GM19468 (cell line): ENCODE measurements at regions not wholly inside any gene's neighbourhood (a gene's known extent, or its start where the extent isn't known, plus 50 kb on each side); places are given as distances from the start of the nearest gene placed in this dataset.

Experiments used
- ATAC-seq: cut with Tn5 transposase; IDR thresholded peaks from one replicate; pipeline ENCODE4 v1.9.1; 2021; ENCODE audit warnings: mild to moderate bottlenecking, moderate library complexity, moderate number of reproducible peaks; ENCODE audit not compliant: unreplicated experiment; ENCODE audit errors: extremely low read depth

DNA sequence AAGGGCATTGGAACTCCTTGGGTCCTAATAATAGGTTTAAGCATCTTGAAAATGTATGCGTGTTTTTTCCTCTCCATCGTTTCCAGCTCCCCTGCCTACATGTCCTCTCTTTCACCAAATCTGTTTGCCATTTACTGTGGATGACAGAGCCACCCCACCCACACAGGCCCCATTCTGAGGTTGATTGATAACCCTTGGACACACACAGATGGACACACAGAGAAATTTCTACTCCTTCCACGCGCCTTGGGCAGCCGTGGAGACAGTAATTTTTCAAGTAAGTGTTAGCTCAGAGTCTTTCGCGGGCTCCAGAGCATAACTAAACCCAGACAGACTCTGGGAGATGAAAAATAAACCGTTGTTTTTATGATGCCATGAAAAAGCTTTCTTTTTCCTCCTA is 103.3 kb upstream of the NLRP1 start:
- no peak for ATAC-seq

DNA sequence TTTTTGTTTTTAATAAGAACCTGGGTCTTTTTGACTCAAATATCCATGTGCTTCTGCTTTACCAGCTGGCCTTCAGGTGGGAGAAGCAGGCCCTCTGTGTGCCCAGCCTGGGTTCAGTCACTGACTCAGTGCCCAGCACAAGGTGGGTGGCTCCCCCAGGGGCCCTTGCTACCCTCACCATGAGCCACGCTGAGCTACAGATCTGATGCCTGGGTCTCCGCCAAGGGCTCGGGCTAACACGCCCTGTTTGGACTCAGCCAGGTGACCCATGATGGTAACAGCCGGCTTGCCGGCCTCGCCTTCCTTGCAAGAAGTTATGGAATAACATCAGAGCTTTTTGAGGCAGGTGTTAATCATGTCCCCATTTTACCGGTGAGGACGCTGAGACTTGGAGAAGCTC is 109.5 kb upstream of the NLRP1 start:
- no peak for ATAC-seq

DNA sequence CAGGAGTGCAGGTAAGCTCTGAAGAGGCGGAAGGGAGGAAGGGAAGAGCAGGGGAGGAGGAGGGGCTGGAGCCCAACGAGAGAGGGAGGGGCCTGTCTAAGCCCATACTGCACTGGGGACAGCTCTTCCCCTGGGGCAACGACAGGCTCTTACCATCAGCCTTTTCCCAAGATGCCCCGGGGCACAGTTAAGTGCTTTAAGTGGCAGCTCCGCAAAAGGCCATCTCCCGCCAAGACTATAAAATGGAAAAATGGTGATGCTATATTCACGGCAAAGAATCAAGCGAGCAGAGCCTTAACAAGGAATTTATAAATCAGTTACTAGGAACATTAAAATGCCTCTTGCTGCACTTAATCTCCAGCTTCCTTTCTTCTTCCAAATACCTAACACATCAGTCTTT is 110.2 kb upstream of the NLRP1 start:
- ATAC-seq = no peak

DNA sequence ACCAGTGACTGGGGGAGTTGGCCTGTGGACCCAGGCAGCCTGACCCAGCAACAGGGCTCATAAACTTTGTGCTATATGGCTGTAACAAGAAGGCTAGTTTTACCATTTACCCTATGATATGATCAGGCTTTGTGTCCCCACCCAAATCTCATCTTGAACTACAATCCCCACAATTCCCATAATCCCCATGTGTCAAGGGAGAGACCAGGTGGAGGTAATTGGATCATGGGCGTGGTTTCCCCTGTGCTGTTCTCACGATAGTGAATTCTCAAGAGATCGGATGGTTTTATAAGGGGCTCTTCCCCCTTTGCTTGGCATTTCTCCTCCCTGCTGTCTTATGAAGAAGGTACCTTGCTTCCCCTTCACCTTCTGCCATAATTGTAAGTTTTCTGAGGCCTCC is 111.2 kb upstream of the NLRP1 start:
- ATAC-seq = no peak

DNA sequence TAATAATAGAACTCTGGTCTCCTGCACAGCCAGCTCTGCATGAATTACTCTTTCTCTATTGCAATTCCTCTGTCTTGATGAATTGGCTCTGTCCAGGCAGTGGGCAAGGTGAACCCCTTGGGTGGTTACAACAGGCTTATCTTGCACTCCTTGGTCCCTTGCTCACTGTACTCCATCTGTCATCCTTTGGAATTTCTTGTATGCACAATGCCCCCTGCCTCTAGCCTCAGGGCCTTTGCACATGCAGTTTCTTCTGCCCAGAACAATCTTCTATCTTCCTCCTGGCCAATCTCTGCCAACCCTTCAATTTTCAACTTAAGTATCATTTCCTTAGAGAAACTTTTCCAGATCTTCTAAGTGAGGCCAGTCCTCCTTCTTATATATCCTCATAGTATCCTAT is 114.7 kb upstream of the NLRP1 start:
- no peak for ATAC-seq

DNA sequence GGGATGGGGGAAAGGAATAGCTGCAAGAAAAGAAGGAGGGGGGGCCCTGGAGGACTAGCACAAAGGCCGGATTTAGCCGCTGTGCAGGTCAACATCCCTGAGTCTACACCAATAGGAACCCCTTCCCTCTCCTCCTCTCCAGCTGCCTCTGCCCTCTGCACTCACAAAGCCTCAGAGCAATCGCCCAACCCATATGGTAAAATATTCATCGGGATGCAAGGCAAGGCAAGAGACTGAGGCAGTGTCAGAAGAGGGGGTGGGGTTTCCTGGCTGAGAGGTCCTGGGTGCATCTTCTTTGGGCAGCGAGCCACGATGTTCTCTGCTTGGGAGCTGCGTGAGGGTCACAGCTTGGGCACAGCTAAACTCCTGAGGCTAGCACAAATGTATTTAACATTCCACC is 115.5 kb upstream of the NLRP1 start:
- ATAC-seq = no peak

DNA sequence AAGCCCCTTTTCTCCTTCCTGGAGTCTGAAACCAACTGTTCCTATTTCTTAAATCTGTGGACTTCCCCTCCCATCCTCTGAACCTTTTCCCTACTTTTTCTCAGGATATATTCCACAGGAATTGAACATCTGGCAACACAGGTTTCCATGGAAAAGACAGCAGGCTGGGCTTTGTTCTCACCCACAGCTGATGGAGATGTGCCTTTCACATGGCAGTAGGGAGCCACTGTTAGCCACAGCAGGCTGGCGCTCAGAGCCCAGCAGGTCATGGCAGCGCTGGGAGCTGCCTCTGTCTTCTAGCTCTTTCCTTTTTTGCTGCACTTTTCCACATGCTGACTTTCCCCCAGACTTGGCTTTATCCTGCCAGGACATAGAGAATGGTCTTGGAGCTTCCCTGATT is 116.4 kb upstream of the NLRP1 start:
- ATAC-seq = no peak

DNA sequence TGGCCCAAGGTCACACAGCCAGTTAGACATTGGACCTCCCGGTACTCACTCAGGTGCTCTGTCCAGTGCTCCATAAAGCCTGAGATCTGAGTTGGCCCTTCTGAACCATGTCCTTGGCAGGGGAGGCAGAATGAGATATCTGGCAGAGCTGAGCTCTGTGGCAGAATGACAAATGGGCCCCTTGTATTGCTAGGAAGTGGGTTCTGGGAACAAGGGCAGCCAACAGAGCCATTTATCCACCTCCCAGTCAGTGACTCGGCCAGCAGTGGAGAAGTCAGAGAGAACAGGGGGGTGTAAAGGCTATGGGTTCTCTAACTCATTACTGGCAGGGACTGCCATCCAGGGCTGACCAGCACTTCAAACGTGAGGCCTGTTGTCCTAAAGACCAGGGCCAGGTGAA is 117.1 kb upstream of the NLRP1 start:
- no peak for ATAC-seq

DNA sequence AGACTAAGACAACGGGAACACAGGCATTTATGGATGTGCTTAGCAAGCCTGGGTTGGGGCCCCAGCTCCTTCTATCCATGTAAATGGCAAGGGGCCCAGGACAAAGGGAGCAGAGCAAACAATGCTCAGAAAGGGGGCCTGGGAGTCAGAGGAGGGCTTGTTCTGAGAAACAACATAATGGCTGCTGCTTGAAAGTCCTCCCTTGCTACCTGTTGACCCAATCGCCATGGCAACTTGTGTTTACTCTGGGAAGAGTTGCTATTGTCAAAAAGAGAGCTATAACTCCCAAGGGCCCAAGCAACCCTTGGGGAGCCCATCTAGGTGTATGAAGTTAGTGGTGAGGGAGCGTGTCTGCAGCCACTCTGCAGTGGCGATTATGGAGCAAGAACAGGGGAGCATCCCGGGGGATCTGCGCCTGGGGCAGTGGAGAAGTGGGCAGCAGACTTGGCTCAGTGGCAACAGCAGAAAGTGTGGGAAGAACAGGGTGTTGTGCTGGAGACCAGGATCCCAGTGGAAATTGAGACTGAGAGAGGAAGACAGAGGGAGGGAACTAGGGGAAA is 118.7 kb upstream of the NLRP1 start:
- ATAC-seq = no peak

DNA sequence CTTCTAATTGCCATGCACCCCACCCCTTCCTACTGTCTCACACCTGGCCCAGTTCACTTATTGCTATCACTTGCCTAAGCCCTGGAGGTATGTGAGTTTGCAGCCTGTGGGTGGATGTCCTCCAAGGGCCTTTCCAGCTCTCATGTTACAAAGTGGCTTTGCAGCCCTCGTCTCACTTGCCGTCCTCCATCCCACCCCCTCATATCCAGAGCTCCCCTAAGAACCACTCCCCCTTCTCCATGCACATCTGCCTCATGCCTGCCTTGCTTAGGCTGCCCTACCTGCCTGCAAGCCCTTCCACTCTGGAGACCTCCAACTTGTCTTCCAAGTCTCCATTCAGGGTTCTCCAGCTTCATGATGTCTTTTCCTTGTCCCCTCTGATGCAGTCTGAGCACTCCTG is 119.4 kb upstream of the NLRP1 start:
- no peak for ATAC-seq

DNA sequence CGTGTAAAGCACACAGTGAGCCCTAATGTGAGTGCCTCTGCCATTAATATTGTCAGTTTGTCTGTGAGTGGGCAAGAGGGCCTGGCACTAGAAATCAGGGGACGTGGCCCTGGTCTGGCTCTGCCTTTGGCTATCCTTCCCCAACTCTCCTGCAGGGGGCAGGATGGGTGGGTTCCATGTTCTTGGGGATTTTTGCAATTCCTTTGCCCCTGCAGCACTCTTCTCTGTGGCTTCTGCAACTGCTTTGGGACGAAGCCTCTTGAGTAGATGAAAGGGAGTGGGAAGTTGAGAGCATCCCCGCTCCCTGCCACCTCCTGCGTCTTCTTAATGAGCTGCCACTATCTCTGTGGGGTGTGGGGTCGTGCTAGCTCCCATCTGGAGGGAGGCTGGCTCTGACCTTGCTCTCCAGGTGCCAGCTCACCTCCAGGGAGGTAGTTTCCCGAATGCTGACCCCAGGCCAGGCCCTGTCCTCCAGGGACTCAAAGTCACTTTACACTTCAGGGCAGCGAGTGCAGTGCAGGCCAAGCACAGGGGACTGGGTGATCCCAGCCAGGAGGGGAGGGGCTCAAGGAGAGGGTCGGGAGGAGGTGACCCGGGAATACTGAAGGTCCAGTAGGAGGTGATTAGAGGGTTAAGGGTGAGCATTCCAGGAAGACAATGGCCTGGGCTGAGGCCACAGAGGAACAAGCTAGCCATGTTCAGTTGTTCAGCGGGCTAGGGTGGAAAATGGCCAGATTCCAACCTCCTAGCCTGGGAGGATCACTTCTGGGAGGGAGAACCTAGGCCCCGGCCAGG is 121.0 kb upstream of the NLRP1 start:
- no peak for ATAC-seq

DNA sequence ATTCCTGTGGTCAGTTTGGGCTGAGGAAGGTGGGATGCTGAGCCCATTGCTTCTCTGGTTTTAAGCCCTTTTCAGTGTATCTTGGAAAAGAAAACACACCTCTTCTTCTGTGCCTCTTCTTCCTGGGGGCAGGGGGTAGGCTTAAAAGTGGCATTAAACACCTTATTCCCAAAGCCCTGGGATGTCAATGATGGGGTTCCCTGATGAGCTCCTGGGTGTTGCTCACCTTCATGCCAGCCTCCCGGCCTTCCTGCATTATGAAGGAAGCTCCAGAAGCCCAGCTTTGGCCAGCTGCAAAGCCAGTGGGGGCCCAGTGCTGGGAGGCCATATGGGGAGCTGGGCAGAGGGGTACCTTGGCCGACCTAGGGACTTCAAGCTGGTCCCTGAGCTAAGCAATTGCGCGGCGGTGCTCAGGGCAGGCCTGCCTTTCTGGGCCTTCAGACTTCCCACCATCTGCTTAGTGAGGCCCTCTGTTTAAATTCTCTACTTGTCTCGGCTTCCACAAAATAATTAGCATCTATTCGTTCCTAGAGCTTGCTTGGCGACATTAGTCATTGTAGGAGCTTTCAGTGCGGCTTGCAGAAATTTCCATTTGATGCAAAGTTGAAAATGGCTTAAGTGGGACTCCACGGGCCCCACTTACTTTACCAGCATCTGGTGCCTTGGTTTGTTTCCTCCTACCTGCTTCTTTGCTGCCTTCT is 121.7 kb upstream of the NLRP1 start:
- no peak for ATAC-seq

DNA sequence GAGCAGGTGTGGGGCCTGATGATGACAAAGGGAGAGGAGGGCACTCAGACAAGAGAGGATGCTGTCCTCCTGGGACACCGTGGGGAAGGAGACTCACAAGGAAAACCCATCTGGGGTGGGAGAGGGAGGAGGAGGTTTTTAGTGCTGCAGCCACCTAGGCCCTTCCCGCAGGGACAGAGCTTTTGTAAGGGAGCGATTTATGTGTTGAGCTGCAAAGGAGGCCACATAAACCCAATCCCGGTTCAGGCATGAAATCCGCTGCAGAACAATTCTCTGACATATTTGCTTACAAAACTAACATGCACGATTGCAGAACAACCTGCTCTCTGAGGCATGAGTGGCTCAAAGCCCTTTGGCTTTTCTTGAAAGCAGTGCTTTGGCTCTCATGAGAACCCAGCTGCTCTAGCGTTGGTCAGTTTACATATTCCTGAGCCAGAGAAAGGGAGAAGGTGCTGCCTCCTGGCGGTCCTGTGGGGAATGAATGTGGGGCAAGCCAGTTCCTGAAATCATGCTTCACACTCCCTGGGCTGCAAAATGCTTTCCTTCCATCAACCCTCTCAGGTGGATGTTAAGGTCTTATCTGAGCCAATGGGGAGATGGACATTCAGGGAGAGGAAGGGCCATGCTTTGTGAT is 122.4 kb upstream of the NLRP1 start:
- ATAC-seq = no peak

DNA sequence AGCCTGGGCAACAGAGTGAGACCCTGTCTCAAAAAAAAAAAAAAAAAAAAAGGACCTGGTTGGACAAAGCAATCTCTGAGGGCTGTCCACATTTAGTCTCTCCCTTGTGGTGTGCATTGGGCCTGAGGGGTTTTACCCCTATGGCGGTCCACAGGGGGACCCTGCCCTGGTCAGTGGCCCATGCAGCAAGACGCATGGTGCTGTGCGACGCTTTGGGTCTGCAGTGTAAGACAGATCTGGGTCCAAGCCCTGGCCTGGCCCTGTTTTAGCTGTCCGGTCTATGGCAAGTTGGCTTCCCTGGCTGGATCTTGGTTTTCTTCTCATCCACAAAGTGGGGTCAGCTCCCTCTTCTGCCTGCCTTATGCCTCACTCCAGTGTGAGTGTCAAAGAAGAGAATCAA is 123.2 kb upstream of the NLRP1 start:
- ATAC-seq = no peak

DNA sequence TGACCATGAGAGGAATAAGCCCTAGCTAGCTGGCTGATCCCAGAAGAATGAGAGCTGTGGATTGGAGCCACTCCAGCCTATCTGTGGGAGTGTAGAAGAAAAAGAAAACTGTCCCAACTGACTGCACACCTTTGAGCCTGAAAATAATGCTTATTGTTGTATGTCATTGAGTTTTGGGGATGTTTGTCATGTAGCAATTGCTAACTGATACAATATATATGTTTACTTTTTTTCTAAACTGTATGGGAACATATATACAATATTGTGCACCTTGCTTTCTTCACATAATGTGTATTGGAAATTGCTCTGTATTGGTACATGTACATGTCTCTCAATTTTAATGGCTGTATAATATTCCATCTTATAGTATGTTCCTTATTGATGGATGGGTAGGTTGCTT is 124.0 kb upstream of the NLRP1 start:
- no peak for ATAC-seq

DNA sequence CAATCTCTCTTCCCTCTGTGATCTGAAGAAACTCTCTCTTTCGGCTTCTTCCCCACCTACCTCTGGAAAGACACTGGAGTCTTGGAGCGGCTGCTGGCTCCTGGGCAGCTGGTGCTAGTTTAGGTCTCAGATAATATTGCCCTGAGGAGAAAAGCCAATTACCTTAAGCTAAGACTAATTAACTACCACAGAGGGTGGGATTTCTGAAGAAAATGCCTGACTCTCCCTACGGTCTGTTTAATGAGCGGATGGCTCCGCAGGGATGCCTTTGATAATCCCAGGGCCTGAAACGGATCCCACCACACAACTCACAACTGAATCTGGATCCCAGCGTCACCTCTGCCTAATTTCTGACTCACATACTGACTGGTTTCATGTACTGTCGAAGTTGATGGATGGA is 127.0 kb upstream of the NLRP1 start:
- no peak for ATAC-seq

DNA sequence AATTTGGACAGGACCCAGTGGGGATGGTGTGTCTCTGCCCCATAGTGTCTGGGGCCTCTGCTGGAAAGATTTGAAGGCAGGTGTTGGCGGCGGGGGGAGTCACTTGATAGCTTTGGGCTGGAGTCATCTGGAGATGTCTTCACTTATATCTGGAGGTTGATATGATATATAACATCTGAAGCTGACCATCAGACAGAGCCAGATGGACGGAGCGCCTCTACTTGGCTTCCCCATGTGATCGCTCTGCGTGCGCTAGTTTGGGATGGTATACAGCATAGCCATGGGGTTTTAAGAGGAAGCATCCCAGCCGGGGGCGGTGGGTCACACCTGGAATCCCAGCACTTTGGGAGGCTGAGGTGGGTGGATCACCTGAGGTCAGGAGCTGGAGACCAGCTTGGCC is 130.7 kb upstream of the NLRP1 start:
- ATAC-seq = no peak

DNA sequence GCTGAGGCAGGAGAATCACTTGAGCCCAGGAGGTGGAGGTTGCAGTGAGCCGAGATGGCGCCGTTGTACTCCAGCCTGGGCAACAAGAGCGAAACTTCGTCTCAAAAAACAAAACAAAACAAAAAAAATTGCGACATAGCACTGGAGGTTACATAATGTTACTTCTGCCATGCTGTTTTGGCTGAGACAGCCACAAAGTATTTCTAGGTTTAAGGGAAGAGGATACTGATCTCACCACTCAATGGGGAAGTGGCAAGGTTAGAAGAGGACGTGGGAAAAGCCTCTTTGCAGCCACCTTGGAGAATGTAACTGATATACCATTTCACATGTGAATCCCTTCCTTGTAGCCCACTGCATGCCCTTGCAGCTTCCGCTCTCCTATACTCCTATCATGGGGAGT is 131.2 kb upstream of the NLRP1 start:
- no peak for ATAC-seq

DNA sequence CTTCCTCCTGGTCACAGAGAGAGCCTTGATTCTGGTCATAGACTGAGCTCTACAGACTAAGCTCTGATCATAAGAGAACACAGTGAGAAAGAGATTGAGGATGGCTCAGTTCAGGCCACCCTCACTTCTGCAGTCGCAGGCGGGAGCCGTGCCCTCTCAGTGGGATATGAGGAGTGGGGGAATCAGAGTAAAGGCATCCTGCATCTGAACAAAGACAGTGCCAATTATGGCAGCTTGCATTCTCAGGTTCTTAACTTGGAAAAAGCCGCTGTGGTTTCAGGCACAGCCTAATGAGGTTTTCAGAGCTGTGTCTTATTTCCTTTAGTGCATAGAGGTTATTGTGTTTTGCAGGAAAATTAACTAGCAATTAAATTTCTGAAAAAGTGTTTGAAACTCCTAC is 134.4 kb upstream of the NLRP1 start:
- ATAC-seq = no peak

DNA sequence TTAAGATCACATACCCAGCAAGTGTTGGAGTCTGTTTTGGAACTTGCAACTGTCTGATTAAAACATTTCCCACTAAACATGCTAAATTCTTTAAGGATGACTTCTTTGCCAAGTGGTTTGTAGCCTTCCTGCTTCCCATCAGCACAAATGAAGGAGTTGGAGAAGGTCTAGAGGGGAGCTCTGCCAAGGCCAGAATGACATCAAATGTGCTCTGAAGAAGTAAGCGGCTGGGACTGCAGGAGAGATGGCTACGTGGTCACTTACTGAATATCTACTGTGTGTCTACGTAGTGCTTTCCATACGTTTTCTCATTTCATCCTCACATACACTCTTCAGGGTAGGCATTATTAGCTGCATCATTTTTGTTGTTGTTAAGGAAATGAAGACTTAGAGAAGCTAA is 135.7 kb upstream of the NLRP1 start:
- ATAC-seq = no peak

DNA sequence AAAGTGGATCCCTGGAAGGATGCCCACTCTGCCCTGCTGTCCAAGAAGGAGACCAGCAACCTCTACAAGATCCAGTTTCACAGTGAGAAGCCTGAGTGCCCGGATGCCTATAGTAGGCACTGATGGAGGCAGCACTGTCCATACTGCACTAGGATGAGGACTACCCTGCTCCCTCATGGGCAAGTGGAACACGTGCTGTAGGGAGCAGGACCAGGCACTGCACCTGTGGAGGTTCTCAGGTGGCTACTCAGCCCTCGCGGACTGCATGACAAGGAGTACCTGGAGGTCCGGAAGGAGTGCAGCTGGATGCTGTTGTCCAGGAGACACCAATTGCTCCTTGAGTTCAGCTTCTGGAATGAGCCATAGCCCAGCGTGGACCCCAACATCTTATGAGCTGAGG is 146.1 kb upstream of the NLRP1 start:
- no peak for ATAC-seq
